HG03342 (cell line): ENCODE measurements at regions not wholly inside any gene's neighbourhood (a gene's known extent, or its start where the extent isn't known, plus 50 kb on each side); places are given as distances from the start of the nearest gene placed in this dataset.

Experiments used
- ATAC-seq: cut with Tn5 transposase; IDR thresholded peaks from one replicate; pipeline ENCODE4 v1.9.1; 2021; ENCODE audit warnings: mild to moderate bottlenecking, moderate library complexity; ENCODE audit not compliant: unreplicated experiment

GRCh38 chr1:55957276-55957675 lies 622.1 kb downstream of the PLPP3 start:
- no peak for ATAC-seq

GRCh38 chr1:55955016-55955621 lies 624.2 kb downstream of the PLPP3 start:
- ATAC-seq = no peak

GRCh38 chr1:55951291-55951690 lies 628.1 kb downstream of the PLPP3 start:
- no peak for ATAC-seq

DNA sequence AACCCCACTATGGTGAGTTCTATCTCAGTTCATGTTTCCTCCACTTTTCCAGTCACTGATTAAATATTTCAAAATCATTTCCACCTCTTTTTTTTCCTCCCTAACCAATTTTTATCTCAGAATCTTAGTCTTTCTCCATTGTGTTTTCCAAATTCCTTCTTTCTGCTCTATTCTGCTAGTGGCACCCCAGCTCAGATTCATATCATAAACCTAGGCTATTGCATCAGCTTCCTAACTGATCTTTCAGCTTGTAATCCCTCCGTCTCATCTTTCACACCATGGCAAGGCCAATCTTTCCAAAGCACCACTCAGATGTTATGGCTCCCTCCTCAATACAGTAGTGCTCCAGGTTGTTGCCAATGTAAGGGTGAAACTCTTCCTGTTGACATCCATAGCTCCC lies 631.9 kb downstream of the PLPP3 start:
- ATAC-seq = no peak

GRCh38 chr1:55943721-55944435 lies 635.5 kb downstream of the PLPP3 start:
- no peak for ATAC-seq

GRCh38 chr1:55943012-55943411 lies 636.4 kb downstream of the PLPP3 start:
- ATAC-seq = no peak

DNA sequence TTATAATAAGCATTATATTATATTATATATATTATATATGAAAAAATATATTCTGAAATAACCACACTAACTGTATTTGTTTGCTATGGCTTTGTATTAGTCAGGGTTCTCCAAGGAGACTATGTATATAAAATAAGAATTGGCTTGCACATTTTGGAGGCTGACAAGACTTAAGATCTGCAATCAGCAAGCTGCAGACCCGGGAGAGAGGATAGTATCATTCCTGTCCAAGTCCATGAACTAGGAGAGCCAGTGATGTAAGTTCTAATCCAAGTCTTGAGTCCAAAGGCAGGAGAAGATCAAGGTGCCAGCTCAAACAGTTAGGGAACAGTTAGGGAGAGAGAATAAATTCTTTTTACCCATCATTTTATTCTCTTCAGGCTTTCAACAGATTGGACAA lies 639.5 kb downstream of the PLPP3 start:
- no peak for ATAC-seq

GRCh38 chr1:55938861-55939260 lies 640.5 kb downstream of the PLPP3 start:
- no peak for ATAC-seq

- no peak for ATAC-seq
Measured at GRCh38 chr1:55938376-55938850, 641.0 kb downstream of the PLPP3 start.

- ATAC-seq = no peak
Measured at GRCh38 chr1:55937840-55938375, 641.5 kb downstream of the PLPP3 start.

- ATAC-seq = no peak
Measured at GRCh38 chr1:55935236-55935635, 644.1 kb downstream of the PLPP3 start.

DNA sequence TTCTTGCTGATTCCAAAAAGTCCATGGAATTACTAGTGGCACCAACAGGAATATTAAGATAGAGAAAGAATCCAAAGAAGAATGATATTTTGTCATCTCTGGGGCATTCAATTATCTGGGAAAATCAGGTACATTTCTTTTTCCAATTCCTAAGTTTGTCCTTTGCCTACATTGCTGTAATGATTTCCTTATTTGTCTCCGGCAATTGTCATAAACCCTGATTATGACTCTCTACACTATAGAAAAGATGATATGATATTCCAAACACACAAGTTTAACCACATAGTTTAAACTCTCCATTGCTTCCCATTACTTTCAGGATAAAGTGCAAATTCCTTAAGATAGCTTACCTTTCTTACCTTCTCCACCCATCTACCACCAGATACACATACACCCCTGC lies 647.0 kb downstream of the PLPP3 start:
- no peak for ATAC-seq

- no peak for ATAC-seq
Measured at GRCh38 chr1:55931081-55931940, 648.1 kb downstream of the PLPP3 start.

DNA sequence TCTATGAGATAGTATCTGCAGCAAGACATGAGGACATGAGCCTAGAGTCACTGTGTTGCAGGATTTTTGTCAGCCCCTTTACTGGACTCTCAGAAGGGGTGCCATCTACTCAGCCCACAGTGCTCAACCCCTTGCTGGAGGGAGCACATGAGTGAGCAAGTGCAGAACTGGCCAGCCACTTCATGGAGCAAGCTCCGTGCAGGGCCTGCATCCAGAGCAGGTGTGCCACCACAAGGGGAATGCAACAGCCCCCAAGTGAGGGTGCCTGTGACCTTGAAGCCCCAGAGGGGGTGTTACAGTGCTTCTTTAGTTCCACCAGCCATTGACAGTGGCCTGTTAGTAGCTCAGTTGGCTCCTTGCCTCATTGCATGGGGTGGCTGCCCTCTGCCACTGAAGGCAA lies 649.7 kb downstream of the PLPP3 start:
- no peak for ATAC-seq

- no peak for ATAC-seq
Measured at GRCh38 chr1:55928576-55928975, 650.8 kb downstream of the PLPP3 start.

DNA sequence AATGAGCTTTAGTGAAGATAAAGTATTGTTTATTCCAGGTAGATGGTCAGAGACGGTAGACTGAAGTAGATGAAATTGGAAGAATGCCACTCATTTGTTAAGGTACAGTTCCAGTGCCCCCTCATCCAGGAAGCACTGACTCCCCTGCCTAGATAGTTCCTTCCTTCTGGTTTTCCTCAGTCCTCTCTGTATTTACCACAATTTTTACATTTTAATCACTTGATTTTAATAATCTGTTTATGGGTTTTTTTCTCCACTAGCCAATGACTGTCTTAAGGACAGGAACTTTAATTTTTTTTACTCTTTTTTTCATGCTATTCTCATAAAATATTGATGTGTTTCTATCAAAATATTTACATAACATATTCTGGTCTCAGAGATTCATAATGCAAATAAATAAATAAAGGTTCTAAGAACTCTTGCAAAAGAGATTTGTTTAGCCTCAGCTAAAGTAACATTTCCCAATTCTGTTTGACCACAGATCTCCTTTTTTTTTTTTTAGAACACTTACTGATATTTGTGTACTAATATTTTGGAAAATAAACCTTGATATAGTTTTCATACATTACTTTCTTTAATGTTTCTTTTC lies 651.6 kb downstream of the PLPP3 start:
- ATAC-seq = no peak

GRCh38 chr1:55926906-55927471 lies 652.4 kb downstream of the PLPP3 start:
- ATAC-seq = no peak

DNA sequence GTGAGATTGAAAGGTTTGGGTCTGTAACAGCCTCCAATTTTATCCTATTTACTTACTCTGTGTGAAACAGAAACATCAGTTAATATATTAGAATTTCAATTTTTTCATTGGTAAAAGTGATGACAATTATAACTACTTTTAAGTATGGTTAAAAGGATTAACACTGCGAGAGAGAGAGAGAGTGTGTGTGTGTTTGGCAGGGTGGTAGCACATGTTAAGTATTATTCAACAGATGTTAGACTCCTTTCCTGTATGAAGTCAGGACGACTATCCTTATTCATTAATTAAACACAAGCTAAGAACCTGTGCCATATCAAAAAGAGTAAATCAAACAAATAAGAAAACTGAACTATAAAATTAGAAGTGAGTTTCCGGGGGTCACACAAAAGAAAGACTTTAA lies 662.5 kb downstream of the PLPP3 start:
- ATAC-seq = no peak

GRCh38 chr1:55916481-55916880 lies 662.9 kb downstream of the PLPP3 start:
- ATAC-seq = no peak

GRCh38 chr1:55913565-55913964 lies 665.8 kb downstream of the PLPP3 start:
- no peak for ATAC-seq

- no peak for ATAC-seq
Measured at GRCh38 chr1:55912438-55912837, 666.9 kb downstream of the PLPP3 start.
